ENCODE measurements at regions not wholly inside any gene's neighbourhood (a gene's known extent, or its start where the extent isn't known, plus 50 kb on each side); places are given as distances from the start of the nearest gene placed in this dataset.
"Not testable (repeated sequence)": the region's sequence is repeated elsewhere in the genome, so short reads cannot be mapped to it uniquely, and the experiment has no call there.

GRCh38 chrX:152061083-152061482, 77.3 kb downstream of the MAGEA10 start:
- 37% methylated on average over 8 of the region's 8 CpGs for WGBS (ENCODE audit: insufficient coverage, low coverage, low lambda C conversion rate, missing lambda C conversion rate)
- Histone ChIP-seq H3K36me3 (no peaks in the 10 kb centered on the region), H3K27ac (no peak overlapping the region), H3K4me1 (no peaks in the 10 kb centered on the region), H3K9me3 (no peaks in the 10 kb centered on the region), H3K27me3 (no peaks in the 10 kb centered on the region), H3K4me3 (no peak overlapping the region)
- intact Hi-C loops (cut with DNase I): no loop called here
- ATAC-seq: peak in 3 of 4 donors; percentile 38 to 75 (median 72)
- no peak for DNase-seq
- TF ChIP-seq POLR2A (IDR thresholded peaks at IDR 0.05) (no peak), CTCF (IDR thresholded peaks at IDR 0.05) (no peak)

GRCh38 chrX:152050623-152051022, 76.1 kb upstream of the GABRE start:
- H3K36me3 ChIP-seq; ATAC-seq; H3K4me3 ChIP-seq; H3K9me3 ChIP-seq; H3K27ac ChIP-seq; H3K4me1 ChIP-seq; H3K27me3 ChIP-seq; DNase-seq; intact Hi-C loops (cut with DNase I): not testable (repeated sequence)
- WGBS (ENCODE audit: insufficient coverage, low coverage, low lambda C conversion rate, missing lambda C conversion rate): 38% methylated on average over 1 of the region's 1 CpG

- Histone ChIP-seq H3K36me3 (no peaks in the 10 kb centered on the region), H3K27ac (no peak overlapping the region), H3K4me3 (no peak overlapping the region), H3K4me1 (no peaks in the 10 kb centered on the region), H3K27me3 (peaks cover 0 to 4% of the 10 kb centered on the region in 2 donors), H3K9me3 (no peaks in the 10 kb centered on the region)
- TF ChIP-seq POLR2A (IDR thresholded peaks at IDR 0.05) (no peak), CTCF (IDR thresholded peaks at IDR 0.05) (no peak)
- DNase-seq (no peak), ATAC-seq (no peak)
- intact Hi-C loops (cut with DNase I): no loop called here
- 50% methylated on average over 1 of the region's 1 CpG for WGBS (ENCODE audit: insufficient coverage, low coverage, low lambda C conversion rate, missing lambda C conversion rate)
Observed at GRCh38 chrX:152044383-152044782, 69.9 kb upstream of the GABRE start.

GRCh38 chrX:152038804-152039203, 64.3 kb upstream of the GABRE start:
- TF ChIP-seq CTCF (IDR thresholded peaks at IDR 0.05) (no peak), POLR2A (IDR thresholded peaks at IDR 0.05) (no peak)
- WGBS (ENCODE audit: insufficient coverage, low coverage, low lambda C conversion rate, missing lambda C conversion rate): 25% methylated on average over 2 of the region's 2 CpGs
- Histone ChIP-seq H3K36me3 (no peaks in the 10 kb centered on the region), H3K27me3 (no peaks in the 10 kb centered on the region), H3K4me3 (no peak overlapping the region), H3K9me3 (no peaks in the 10 kb centered on the region), H3K27ac (no peak overlapping the region), H3K4me1 (no peaks in the 10 kb centered on the region)
- no peak for DNase-seq
- no peak for ATAC-seq
- intact Hi-C loops (cut with DNase I): no loop called here

- DNase-seq (no peak), ATAC-seq (no peak)
- no peaks in the 10 kb centered on the region for H3K27me3 ChIP-seq
- no peak overlapping the region for H3K27ac ChIP-seq
- no peaks in the 10 kb centered on the region for H3K4me1 ChIP-seq
- H3K9me3 ChIP-seq: no peaks in the 10 kb centered on the region
- TF ChIP-seq CTCF (IDR thresholded peaks at IDR 0.05) (no peak), POLR2A (IDR thresholded peaks at IDR 0.05) (no peak)
- H3K4me3 ChIP-seq: no peak overlapping the region
- intact Hi-C loops (cut with DNase I): no loop called here
- H3K36me3 ChIP-seq: no peaks in the 10 kb centered on the region
- WGBS (ENCODE audit: insufficient coverage, low coverage, low lambda C conversion rate, missing lambda C conversion rate): 13% methylated on average over 1 of the region's 1 CpG
Observed at GRCh38 chrX:152037183-152037582, 62.7 kb upstream of the GABRE start.

GRCh38 chrX:152031346-152031745, 56.9 kb upstream of the GABRE start:
- H3K4me1 ChIP-seq; DNase-seq; intact Hi-C loops (cut with DNase I); H3K9me3 ChIP-seq; H3K27ac ChIP-seq; ATAC-seq; H3K4me3 ChIP-seq; H3K36me3 ChIP-seq; H3K27me3 ChIP-seq: not testable (repeated sequence)
- WGBS (ENCODE audit: insufficient coverage, low coverage, low lambda C conversion rate, missing lambda C conversion rate): 43% methylated on average over 1 of the region's 1 CpG
